Amniotic epithelial cell (primary cell): ENCODE measurements at regions not wholly inside any gene's neighbourhood (a gene's known extent, or its start where the extent isn't known, plus 50 kb on each side); places are given as distances from the start of the nearest gene placed in this dataset.

Experiments used
- DNase-seq: peaks from one replicate; pipeline ENCODE4 v3.0.0-alpha.2; 2010; ENCODE audit warnings: low read depth

DNA sequence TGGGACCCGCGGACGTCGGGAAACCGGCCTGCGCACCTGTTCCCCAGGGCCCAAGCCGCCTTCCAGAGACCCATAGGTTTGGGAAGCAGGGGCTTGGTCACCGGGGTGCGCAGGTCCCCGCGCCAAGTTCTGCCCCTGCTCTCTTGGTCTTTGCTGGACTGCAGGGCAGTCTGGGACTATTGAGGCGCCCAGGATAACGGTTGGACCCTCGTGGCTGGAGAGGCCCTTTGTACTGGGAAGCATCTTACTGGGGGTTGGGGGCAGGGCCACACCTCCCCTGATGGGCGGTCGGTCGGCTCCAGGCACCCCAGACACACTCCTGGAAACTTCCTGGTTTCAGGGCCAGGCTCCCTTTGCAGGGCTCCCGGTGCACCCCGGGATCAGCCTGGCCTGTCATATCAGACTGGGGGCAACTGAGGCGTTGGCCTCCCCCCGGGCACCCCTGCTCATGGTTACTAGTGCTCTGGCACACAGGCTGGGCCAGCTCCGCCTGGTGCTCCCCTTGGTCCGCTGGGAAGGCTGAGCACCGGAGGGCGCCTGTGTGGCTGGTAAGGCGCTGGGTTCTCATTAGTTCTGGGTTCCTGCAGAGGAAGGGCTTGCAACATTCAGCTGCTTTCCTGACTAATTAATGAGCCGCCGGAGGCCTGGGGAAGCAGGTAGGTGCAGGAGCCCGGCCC is 1250.5 kb downstream of the BRD1 start:
- no peak for DNase-seq

DNA sequence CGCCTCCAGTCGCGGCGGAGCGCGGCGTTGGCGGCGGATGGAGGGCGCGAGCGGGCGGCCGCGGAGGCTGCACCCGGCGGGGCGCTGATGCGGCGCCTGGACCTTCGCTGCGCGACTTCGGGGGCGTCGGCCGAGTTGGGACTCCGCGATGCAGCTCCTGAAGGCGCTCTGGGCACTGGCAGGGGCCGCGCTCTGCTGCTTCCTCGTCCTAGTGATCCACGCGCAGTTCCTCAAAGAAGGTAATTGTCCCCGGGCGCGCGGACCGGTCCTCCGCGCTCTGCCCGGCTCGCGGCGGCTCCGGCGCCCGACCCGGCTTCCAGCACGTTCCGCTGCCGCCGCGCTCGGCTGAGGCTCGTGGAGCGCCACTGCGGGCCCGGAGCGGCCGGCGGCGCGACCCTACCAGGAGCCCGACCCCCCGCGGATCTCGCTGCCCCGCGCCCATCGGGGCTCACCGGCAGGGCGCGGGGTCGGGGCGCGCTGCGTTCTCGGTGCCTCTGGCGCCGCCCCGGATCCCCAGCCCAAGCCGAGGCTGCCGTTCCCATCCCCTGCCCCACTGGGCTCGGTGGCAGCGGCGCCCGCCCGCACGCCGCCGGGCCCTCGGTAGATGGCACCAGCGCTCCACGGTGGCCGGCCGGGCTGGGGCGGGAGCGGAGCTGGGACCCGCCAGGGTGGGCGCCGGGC is 1251.2 kb downstream of the BRD1 start:
- no peak for DNase-seq

DNA sequence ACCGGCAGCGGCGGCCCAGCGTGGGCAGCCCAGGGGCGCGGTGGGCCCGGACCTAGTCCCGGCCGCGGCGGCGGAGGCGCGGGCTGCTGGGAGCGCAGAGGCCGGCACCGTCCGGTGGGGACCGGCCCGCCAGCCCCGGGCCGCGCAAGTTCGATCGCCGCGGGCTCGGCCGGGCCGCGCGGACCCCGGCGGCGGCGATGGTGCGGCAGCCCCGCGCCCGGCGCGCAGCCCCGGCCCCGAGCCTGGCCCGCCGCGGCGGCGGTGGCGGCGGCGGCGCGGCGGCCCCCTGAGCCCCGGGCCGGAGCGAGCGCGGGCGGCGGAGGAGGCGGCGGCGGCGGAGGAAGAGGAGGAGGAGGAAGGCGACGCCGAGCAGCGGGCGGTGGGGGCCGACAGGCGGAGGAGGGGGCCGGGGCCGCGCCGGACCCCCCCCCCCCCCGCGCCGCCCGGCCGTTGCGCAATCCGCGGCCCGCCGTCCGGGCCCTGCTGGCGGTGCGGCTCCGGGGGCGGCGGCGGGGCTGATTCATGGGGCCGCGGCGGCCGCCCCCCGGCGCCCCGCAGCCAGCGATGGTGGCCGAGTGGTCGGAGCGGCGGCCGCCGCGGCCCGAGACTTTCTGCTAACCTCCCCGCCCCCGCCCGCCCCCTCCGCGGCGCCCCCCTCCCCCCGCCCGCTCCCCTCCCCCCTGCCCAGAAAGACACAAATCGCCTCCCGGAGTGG is 1251.9 kb downstream of the BRD1 start:
- no peak for DNase-seq

DNA sequence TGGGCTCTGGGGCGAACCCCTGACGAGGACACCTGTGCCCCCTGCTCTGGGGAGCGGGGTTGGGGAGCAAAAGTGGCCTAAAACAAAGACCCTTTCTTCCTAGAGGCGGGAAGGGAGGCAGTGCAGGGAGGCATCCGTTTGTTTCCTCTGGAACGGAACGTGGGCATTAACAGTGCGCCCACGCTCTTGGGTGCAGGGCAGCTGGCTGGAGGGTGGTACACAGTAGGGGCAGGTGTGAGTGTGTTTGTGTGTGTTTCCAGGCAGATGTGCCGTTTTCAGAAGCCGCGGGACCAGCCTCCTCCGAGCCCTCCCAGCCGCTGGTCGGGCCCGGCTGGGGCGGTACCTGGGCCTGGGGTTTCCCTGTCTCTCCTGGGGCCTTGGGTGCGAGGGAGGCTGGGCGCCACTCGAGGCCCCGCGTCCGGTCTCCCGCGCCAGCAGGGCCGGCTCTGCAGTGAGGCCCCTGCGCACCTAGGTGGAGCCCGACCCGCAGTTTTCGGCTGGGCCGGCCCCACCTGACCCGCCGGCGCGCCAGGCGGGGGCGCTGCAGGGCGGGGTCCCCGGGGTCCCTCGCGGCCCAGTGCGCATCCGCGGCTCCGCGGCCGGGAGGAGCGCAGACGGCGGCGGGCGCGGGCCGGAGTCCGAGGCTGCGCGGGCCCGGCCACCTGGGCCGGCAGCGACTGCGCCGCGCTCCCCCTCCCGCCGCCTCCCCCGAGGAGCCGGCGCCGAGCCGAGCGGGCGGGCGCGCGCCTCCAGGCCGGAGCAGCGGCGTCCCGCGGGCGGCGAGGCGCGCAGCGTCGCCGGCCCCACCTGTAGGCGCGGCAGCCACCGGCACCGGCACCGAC is 1252.7 kb downstream of the BRD1 start:
- no peak for DNase-seq

DNA sequence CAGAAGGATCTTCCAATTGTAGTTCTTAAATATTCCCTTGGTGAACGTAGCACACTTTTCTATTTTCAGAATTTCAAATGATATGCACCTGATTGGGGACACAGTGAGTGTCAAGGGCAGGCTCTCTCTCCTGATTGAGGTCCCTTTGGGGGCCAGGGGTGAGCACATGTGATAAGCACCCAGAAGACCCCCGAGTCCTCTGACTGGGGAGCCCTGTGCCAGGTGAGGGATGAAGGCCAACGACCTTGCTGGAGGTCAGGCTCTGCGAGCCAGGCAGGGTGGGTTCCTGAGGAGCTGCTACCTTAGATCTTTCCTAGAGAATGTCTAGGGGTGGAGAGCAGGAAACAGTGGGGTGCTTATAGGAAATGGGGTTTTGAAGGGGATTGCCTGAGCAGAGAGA is 1253.9 kb downstream of the BRD1 start:
- DNase-seq, result no peak

DNA sequence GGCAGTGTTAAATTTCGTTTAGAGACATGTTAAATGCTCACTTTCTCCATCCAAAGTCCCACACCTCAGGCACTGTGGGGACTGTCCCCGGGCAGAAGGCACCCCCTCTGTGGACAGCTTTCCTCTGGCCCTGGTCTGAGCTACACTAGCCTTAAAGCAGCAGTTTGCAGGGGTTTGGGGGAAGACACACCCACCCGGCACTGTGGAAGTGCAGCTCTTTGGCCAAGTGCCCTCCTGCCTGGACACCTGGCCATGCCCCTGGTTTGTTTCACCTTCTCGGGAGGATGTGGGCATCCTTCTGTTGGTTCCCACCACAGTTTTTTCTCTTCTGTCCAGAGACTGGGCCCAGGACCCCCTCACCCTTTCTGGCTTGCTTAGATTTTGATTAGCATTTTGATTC is 1254.7 kb downstream of the BRD1 start:
- no peak for DNase-seq

DNA sequence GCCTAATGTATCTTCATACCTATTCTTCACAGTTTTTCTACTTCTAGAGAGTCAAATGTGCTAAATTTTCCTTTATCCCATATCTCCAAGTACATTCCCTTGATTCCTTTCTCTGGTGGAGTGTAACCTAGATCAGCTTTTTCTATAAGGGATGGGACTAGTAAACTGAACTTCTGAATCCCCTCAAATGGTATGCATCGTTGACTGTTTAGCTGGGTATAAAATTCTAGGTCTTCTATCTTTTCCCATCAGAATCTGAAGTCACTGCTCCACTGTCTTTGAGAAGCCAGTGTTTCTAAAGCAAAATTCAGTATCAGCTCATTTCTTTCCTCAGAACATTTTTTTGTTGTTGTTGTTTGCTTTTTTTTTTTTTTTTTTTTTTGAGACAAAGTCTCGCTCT is 1256.8 kb downstream of the BRD1 start:
- DNase-seq, result no peak

DNA sequence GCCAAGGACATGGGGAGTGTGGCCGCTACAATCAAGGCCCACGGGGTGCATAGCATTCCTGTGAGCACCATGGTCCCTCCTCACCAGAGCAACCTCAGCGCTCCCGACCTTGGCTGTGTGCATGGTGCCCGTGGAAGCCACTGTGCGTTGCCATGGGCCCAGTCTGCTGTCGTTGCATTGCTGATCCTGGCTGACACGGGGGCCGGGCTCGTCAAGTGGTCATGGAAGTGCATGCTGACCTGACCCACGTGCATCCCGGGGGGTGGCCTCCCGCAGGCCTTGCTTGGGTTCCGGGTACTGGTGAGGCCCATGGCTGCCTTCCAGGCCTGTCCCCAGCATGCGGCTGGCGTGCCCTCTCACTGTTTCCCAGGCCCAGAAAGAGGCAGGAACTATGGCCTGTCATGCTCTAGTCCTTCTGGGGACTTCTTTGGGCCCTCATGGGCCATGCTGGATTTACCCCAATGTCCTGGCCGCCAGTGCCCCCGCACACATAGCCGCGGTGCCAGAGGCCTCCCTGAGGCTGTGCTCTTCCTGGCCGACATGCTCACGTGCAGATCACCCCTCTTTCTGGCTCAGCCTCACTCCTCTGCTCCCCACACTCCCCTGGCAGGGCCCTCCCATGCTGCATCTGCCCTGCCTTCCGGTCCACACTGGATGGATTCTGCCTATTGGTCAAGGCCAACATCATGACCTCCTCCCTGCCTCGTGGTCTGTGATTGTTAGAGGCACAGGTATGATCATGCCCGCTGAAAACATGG is 1258.0 kb downstream of the BRD1 start:
- DNase-seq, result no peak

DNA sequence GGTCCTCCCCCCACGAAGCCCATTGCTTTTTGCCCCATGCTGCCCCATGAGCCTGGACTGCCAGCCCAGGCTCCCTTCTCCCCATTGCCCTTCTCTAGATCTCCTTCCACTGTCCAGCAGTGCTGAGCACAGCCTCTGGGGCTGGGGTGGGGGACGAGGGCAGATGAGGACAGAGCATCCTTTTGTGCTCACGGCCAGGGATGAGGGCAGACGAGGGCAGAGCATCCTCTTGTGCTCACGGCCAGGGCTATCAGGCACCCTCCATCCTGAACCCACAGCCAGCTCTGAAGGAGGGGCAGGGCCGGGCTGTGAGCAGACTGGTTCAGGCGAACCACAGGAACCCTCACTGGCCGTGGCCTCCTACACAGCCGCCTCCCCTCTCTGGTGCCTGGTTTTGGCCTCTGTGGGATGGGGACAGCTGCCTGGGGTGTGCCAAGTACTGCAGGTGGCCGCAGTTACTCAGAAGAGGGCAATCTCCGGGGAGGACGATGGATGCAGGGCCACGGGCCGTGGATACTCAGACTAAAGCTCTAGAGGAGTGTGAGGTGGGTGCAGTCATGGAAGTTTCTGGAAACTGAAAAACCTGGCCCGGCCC is 1258.8 kb downstream of the BRD1 start:
- DNase-seq, result no peak

DNA sequence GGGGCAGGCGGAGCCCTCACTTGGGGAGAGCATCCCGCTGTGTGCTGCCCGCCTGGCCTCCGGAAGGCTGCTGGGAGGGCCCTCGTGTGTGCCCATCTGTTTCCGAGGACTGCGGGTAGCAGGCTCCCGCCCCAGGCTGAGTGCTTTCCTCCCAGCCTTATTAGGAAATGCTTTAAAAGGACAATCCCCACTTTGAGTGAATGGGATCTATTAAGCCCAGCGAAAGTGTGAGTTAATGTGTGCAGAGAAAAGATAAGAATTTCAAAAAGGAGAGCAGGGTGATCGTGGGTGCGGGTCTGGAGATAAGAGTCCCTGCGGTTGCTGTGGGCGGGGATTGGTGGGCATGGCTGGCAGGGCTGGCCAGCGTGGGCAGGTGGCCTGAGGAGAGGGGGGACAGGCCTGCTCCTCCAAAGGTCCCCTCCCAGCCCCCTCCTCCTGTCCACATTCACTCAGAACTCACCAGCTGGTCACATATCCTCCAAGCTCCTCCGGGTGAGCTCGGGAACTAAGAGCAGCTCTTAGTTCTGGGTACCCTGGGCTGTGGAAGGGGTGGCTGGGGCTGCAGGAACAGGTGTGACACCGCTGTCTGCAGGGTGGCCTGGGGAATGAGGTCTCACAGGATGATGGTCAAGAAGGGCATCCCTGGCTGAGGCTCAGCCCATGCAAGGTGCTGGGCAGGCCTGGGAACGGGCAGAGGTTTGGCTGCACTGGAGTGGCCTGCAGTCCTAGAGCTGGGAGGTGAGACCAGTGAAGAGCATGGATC is 1260.3 kb downstream of the BRD1 start:
- DNase-seq, result no peak

DNA sequence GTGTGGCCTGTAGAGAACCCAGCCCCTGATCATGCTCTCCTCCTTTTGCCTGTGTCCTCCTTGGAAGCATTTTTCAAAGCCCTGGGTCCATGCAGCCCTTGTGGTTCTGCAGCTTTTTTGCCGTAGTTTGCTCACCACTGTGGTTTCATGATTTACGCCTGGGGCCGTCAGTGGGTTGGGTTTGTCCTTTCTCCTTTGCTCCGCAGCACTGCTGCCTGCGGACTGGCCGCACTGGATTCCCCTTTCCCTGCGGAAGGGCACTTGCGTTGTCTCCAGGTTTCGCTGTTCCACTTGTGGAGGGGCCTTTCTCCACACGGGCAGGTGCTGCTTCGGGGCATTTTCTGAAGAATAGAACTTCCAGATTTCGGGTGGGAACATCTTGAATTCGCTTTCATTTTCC is 1260.9 kb downstream of the BRD1 start:
- no peak for DNase-seq

DNA sequence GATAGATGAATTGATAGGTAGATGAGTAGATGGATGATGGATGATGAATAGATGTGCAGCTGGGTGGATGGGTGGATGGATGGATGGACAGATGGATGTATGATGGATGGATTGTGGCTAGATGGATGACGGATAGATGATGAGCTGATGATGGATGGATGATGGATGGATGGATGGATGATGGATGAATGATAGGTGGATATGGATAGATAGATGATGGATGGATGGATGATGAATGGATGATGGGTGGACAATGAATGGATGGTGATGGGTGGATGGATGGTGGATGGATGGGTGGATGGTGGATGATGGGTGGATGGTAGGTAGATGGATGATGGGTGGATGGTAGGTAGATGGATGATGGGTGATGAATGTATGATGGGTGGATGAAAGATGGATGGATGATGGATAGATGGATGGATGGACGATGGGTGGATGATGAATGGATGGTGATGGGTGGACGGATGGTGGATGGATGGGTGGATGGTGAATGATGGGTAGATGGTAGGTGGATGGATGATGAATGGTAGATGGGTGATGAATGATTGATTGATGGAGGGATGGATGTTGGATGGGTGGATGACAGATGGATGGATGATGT is 1261.7 kb downstream of the BRD1 start:
- no peak for DNase-seq

DNA sequence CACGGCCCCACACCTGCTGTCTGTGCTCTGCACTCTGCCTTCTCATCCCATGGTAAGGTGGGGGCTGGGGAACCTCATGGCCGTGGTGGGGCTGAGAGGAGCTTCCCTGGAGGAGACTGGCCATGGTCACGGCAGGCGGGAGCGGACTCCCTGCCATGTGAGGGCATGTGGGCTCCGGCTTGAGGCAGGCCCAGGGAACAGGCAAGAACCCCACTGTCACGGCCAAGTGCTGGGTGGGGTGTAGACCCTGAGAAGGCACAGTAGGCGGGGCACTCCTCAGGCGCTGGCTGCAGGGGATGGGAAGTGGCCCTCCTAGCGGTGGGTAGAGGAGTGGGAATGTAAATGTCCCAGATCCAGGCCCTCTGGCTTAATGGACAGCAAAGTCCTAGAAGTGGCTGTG is 1262.7 kb downstream of the BRD1 start:
- DNase-seq, result no peak

DNA sequence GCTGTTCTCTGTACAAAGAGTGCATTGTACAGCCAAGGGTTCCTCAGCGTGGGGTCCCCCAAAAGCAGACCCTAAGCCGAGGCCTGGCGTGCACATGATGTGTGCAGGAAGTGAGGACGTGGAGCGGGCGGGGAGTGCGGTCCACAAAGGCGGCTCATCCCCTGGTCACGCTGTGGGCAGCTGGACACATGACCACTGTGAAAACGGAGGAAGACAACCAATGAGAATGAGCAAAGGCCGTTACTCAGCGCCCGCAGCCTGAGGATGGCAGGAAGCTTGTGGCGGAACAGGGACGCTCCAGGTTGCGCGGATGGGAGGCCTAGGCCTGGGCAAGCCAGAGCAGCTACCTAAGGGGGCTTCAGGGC is 1263.7 kb downstream of the BRD1 start:
- no peak for DNase-seq

DNA sequence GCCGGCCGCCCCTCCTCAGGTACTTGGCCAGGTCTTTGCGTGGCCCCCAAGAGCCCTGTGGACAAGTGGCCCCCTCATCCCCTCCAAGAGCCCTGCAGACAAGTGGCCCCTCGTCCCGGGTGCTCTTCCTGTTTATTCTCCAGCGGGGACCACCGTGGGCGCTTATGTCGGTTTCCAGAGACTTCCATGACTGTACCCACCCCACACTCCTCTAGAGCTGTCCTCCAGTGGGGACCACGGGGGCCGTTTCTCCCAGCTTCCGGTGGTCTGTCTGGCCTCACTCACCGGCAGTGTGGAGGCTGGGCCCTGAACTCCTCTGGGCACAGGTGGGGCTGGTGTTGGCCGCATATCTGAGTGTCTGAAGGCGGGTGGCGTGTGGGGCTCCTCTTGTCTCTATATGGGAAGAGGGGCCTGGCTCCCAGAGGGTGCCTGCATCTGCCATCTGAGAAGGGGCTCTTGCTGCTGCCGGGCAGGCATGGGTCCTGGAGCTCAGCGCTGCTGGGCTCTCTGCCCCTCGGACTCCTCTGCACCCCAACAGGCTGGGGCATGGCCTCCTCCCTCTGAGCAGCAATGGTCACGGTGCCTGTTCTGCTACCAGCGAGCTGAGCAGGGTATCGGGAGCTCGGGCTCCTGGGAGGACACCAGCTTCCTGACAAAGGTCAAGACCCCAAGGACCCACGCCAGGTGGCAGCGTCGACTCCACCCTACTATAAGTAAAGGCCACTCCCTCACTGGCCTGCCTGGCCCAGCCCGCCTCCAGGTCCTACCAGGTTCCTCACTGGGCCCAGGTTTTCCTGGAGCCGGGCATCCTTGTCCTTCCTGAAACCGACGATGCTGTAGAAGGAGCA is 1264.3 kb downstream of the BRD1 start:
- no peak for DNase-seq

DNA sequence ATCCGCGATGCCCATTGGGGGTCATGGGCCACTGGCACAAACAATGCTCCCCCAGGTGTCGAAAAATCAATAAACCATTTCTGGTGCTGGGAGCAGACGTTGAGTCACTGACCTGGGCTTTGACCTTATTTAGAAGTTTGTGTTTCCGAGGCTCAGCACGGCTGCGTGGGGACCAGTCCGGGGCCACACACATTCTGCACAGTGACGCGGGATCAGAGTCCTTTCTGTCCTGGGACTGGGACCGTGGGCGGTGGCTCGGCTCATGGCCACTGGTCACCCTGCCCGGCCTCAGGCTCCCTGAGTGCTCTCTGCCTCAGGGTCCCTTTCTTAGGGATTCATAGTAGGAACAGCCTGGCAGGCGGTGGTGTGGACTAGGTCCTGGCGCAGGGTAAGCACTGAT is 1266.0 kb downstream of the BRD1 start:
- DNase-seq, result no peak

DNA sequence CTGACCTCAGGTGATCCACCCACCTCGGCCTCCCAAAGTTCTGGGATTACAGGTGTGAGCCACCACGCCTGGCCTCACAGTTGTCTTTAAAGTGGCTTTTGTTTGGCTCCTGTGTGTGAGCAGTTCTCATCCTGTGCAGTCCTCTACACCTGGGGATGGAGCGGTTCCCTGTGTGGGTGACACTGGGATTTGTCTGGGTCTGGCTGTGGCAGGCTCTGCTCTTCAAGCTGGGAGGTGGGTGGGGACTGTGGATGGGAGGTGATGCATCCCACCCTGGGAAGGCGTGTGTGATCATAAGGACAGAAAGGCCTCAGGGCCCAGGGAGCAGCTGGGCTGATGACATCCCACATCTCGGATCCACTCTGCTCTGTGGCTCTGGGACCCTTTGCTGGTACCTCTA is 1266.8 kb downstream of the BRD1 start:
- DNase-seq, result no peak

DNA sequence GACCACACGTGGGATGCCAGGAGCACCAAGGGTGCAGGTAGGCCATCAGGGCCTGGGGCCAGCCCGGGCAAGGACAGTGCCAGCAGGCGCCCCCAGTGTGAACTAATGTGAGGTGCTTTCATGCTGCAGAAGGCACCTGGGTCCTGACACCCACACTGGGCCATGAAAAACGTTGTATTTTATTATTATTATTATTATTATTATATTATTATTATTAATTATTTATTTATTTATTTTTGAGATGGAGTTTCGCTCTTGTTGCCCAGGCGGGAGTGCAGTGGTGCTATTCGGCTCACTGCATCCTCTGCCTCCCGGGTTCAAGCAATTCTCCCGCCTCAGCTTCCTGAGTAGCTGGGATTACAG is 1267.3 kb downstream of the BRD1 start:
- no peak for DNase-seq

DNA sequence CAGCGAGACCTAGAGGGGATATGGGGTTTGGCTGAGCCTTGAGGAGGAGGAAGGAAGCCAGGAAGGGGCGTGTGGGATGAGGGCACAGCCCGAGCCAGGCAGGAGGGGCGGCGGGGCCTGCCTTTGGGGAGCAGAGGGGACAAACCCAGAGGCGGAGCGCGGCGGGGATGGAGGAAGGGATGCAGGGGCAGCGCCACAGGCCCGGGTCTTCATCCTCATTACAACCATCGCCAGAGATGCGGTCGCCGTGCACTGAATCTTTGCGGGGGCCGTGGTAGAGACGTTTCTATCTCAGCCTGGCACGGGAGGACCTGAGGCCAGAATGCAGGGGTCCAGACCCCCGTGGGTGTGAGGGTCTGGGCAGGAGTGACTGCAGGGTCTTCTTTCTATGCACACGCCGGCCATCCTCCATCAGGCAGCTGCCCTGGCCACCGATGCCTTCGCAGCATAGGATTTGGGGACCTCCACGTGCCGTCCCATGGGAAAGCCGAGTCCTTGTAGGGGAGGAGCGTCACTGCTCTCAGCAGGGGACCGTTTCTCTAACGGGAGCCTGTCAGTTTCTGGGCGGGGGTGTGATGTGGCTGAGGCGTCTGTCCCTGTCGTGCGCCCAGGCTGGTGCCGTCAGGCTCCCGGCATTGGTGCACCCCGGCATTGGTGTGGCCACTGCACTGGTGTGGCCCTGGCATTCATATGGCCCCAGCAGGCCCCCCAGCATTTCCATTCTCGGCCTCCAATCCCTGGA is 1267.9 kb downstream of the BRD1 start:
- no peak for DNase-seq
